KMS-11 (cell line): ENCODE measurements at regions not wholly inside any gene's neighbourhood (a gene's known extent, or its start where the extent isn't known, plus 50 kb on each side); places are given as distances from the start of the nearest gene placed in this dataset.

ENCODE experiments used
- H2AFZ ChIP-seq: fragments of 200-600 bp; sonication (generic); 2 replicates; pipeline ENCODE4 v1.6.1; 2016; ENCODE audit warnings: antibody characterized with exemption, mixed run types, low read depth
- H3K27ac ChIP-seq: fragments of 200-600 bp; sonication (generic); 2 replicates; pipeline ENCODE4 v1.6.1; 2016; ENCODE audit warnings: mild to moderate bottlenecking, mixed run types
- H3K27me3 ChIP-seq: fragments of 200-600 bp; sonication (generic); 2 replicates; pipeline ENCODE4 v1.6.1; 2017; ENCODE audit warnings: mild to moderate bottlenecking, low read depth, mixed run types, moderate library complexity; ENCODE audit not compliant: insufficient read depth
- H3K36me3 ChIP-seq: fragments of 200-600 bp; sonication (generic); 2 replicates; pipeline ENCODE4 v1.6.1; 2017; ENCODE audit warnings: mild to moderate bottlenecking, mixed run types; ENCODE audit not compliant: insufficient read depth
- H3K4me1 ChIP-seq: fragments of 200-600 bp; sonication (generic); 2 replicates; pipeline ENCODE4 v1.6.1; 2016; ENCODE audit warnings: mild to moderate bottlenecking, low read depth, mixed run types; ENCODE audit not compliant: poor library complexity, severe bottlenecking
- H3K4me2 ChIP-seq: fragments of 200-600 bp; sonication (generic); 2 replicates; pipeline ENCODE4 v1.7.0; 2016; ENCODE audit warnings: mild to moderate bottlenecking, mixed run types
- H3K4me3 ChIP-seq: fragments of 200-600 bp; sonication (generic); IDR thresholded peaks from 2 replicates; pipeline ENCODE4 v1.6.1; 2017; ENCODE audit warnings: low read depth, low read length, mixed read lengths; ENCODE audit not compliant: insufficient read depth
- H3K79me2 ChIP-seq: fragments of 200-600 bp; sonication (generic); 2 replicates; pipeline ENCODE4 v1.6.1; 2016; ENCODE audit warnings: low read depth, mixed run types; ENCODE audit not compliant: insufficient read depth
- H3K9ac ChIP-seq: fragments of 200-600 bp; sonication (generic); 2 replicates; pipeline ENCODE4 v1.6.1; 2016; ENCODE audit warnings: mild to moderate bottlenecking, mixed run types
- H4K20me1 ChIP-seq: fragments of 200-600 bp; sonication (generic); 2 replicates; pipeline ENCODE4 v1.6.1; 2016; ENCODE audit warnings: mild to moderate bottlenecking, mixed run types; ENCODE audit not compliant: insufficient read depth
- TF ChIP-seq, protein P1 (sequence below): fragments of 200-600 bp; sonication (generic); conservative IDR thresholded peaks from 2 replicates; pipeline ENCODE4 v1.6.1; 2017; ENCODE audit warnings: low read depth, mild to moderate bottlenecking, antibody characterized with exemption, low read length, moderate library complexity, mixed read lengths

DNA sequence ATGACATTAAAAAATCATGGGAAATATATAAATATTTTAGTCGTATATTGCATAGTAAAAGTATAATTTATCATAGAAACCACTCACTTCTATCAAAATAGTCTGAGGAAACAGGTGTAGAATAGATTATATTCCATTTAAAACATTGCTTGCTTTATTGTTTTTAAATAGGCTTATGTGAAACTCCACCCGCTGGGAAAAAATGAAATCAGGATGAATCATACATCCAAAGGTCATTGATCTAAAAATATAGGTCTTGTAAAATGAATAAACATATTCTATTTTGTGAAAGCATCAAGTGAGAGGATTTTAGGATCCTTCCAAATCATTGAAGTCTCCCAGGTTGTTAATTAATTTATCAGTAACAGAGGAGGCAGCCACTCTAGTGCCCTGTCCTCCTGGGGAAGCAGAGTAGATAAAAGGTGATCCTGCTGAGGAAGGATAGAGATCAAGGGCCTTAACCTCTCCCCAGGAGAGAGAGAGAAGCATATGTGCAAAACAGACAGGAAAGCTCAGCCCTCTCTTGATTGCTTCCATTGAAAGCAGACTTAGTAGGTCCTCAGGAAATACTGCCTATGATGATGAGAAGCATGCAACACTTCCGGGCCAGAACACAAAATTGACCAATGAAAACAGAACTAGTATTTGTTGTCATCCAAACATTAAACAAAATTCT, 96.8 kb upstream of the MAP9 start:
- no peaks in the 10 kb centered on the region for H3K79me2 ChIP-seq
- no peak overlapping the region for H3K9ac ChIP-seq
- H3K36me3 ChIP-seq = no peaks in the 10 kb centered on the region
- no peak overlapping the region for H2AFZ ChIP-seq
- H4K20me1 ChIP-seq = no peaks in the 10 kb centered on the region
- H3K27ac ChIP-seq = no peak overlapping the region
- no peak overlapping the region for H3K4me2 ChIP-seq
- no peaks in the 10 kb centered on the region for H3K4me1 ChIP-seq
- no peaks in the 10 kb centered on the region for H3K27me3 ChIP-seq
- no peak overlapping the region for H3K4me3 ChIP-seq
- TF ChIP-seq, protein P1, sequence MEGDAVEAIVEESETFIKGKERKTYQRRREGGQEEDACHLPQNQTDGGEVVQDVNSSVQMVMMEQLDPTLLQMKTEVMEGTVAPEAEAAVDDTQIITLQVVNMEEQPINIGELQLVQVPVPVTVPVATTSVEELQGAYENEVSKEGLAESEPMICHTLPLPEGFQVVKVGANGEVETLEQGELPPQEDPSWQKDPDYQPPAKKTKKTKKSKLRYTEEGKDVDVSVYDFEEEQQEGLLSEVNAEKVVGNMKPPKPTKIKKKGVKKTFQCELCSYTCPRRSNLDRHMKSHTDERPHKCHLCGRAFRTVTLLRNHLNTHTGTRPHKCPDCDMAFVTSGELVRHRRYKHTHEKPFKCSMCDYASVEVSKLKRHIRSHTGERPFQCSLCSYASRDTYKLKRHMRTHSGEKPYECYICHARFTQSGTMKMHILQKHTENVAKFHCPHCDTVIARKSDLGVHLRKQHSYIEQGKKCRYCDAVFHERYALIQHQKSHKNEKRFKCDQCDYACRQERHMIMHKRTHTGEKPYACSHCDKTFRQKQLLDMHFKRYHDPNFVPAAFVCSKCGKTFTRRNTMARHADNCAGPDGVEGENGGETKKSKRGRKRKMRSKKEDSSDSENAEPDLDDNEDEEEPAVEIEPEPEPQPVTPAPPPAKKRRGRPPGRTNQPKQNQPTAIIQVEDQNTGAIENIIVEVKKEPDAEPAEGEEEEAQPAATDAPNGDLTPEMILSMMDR = no peak

DNA sequence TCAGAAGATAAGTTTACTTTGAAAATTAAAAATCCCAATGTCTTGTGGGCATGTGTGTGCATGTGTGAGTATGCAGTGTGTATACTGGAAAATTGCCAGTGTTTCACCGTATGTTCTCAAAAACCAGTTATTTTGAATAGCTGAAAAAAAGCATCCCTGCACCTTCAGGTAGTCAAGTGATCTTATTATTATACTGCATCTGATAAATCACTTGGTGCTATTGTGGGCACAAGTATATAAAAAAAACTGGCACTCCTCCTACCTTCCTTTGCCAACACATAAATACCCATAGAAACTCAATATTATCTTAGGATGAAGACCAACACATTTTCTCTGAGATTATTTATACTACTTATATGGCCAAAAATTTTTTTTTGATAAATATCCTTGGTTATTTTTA, 91.5 kb upstream of the MAP9 start:
- H3K36me3 ChIP-seq = no peaks in the 10 kb centered on the region
- H3K27ac ChIP-seq = no peak overlapping the region
- no peak overlapping the region for H2AFZ ChIP-seq
- H3K9ac ChIP-seq = no peak overlapping the region
- TF ChIP-seq, protein P1 = no peak
- H3K79me2 ChIP-seq = no peaks in the 10 kb centered on the region
- no peak overlapping the region for H3K4me2 ChIP-seq
- no peaks in the 10 kb centered on the region for H4K20me1 ChIP-seq
- H3K4me1 ChIP-seq = no peaks in the 10 kb centered on the region
- no peaks in the 10 kb centered on the region for H3K27me3 ChIP-seq
- no peak overlapping the region for H3K4me3 ChIP-seq

DNA sequence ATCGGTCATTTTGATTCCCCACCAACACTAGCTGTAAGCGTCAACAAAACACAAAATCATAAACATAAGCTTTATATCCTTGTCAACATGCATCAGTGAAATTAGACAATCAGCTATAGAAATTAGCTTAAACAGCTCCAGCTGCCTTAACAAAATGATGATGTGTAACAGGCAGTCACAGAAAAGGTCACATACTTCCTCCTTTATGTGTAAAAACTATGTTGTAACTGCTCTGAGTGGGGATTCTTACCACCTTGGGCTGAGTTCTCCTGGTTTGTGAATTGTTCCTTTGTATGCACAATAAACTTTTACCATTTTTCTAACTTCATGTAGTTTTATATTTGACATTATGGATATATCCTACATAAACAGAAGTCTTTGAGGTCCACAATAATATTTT, 73.9 kb upstream of the MAP9 start:
- Histone ChIP-seq H3K27ac (no peak overlapping the region), H4K20me1 (no peaks in the 10 kb centered on the region), H3K36me3 (no peaks in the 10 kb centered on the region), H3K27me3 (no peaks in the 10 kb centered on the region), H3K9ac (no peak overlapping the region), H3K79me2 (no peaks in the 10 kb centered on the region), H3K4me1 (peaks cover 6% of the 10 kb centered on the region), H3K4me2 (no peak overlapping the region), H3K4me3 (no peak overlapping the region), H2AFZ (no peak overlapping the region)
- TF ChIP-seq, protein P1 = no peak

DNA sequence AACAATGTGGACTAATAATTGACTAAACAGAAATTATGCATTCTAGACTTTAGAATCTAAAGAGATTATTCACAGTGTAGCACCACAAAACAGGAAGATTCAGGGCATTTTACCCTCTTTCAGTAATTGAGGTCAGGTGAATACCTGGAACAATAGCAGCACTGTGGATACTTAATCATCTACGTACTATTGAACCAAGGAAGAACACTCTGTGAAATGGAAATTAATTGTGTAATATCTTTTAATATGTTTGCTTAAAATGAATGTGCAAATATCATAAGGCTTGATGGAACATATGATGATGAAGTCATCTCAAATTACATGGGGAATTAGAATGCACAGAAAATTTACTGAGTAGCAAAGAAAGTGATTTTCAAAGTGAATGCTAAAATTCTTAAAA, 68.5 kb upstream of the MAP9 start:
- Histone ChIP-seq H3K27ac (no peak overlapping the region), H2AFZ (no peak overlapping the region)

More for the DNA sequence above, 68.5 kb upstream of the MAP9 start:
- Histone ChIP-seq H3K4me3 (no peak overlapping the region), H3K4me2 (no peak overlapping the region), H3K9ac (no peak overlapping the region), H3K27me3 (no peaks in the 10 kb centered on the region), H3K4me1 (peaks cover 12% of the 10 kb centered on the region), H3K79me2 (no peaks in the 10 kb centered on the region), H3K36me3 (no peaks in the 10 kb centered on the region), H4K20me1 (no peaks in the 10 kb centered on the region)
- TF ChIP-seq, protein P1 = no peak
